IPS DF 6.9 (cell line): ENCODE measurements at regions not wholly inside any gene's neighbourhood (a gene's known extent, or its start where the extent isn't known, plus 50 kb on each side); places are given as distances from the start of the nearest gene placed in this dataset.
"Not testable (repeated sequence)": the region's sequence is repeated elsewhere in the genome, so short reads cannot be mapped to it uniquely, and the experiment has no call there.

ENCODE experiments used
- DNase-seq: peaks from one replicate; pipeline ENCODE4 v3.0.0-alpha.2; 2013; ENCODE audit warnings: low read depth, low spot score
- H3K27ac ChIP-seq: one replicate; pipeline ENCODE4 v1.5.1; 2013; ENCODE audit warnings: low read length, control low read depth
- H3K27me3 ChIP-seq: 2 replicates; pipeline ENCODE4 v1.6.1; 2013; ENCODE audit warnings: mild to moderate bottlenecking, low read length; ENCODE audit not compliant: control insufficient read depth, insufficient read depth
- H3K36me3 ChIP-seq: 2 replicates; pipeline ENCODE4 v1.6.1; 2013; ENCODE audit warnings: low read length; ENCODE audit not compliant: control insufficient read depth, insufficient read depth
- H3K4me1 ChIP-seq: 2 replicates; pipeline ENCODE4 v1.6.1; 2013; ENCODE audit warnings: low read length; ENCODE audit not compliant: control insufficient read depth, insufficient read depth
- H3K4me3 ChIP-seq: 2 replicates; pipeline ENCODE4 v1.5.1; 2013; ENCODE audit warnings: mild to moderate bottlenecking, low read length
- H3K9me3 ChIP-seq: 2 replicates; pipeline ENCODE4 v1.6.1; 2013; ENCODE audit warnings: low read length, inconsistent platforms; ENCODE audit not compliant: control insufficient read depth, insufficient read depth
- WGBS: extraction: QIAGEN DNeasy Blood & Tissue Kit; methylation state at CpG from one replicate; pipeline ENCODE4 v1.1.7; 2013; ENCODE audit warnings: mixed read lengths, missing lambda C conversion rate; ENCODE audit not compliant: insufficient read length, insufficient coverage; 5-methylcytosine and 5-hydroxymethylcytosine counted together

DNA sequence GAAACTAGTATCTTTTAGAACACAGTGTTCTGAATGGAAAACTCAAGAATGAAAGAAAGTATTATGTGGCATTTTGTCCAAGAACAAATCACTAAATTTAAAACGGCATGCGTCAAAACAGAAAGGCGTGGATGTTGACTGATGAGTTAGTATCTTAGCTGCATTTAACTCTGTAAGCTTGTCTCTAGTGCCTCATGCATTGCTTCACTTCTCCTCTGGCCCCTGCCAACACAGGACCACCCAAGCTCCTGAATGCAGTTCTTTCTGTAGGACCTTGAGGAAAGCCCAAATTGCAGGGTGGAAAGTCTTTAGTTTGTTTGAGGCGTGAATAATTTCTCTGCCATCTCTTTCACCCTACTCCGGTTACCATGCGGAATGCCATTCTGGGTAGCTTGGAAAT, 632.2 kb downstream of the COL12A1 start:
- no peaks in the 10 kb centered on the region for H3K4me1 ChIP-seq
- no peaks in the 10 kb centered on the region for H3K36me3 ChIP-seq
- H3K27me3 ChIP-seq, result no peaks in the 10 kb centered on the region
- no CpG with 5 or more reads among the region's 6 CpGs for WGBS
- no peaks in the 10 kb centered on the region for H3K9me3 ChIP-seq
- H3K4me3 ChIP-seq, result no peak overlapping the region
- H3K27ac ChIP-seq, result no peak overlapping the region
- DNase-seq, result no peak

DNA sequence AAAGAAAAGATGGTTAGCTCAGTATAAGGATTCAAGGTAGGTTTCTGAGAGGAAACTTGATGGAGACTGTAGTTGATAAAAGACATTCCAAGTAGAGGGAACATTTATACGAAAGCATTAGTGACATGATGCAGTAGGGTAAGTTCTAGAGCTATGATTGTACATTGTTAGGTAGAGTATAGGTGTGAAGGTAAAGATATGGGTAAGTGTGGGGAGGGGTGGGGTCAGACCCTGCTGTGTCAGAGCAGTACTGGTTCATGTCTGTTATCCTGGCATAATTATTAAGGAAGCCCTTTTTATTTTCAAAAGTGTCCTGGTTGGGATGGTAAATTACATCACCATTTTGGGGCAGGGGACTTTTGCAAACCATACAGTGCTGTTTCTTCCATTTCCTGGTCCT, 635.8 kb downstream of the COL12A1 start:
- H3K4me1 ChIP-seq, result no peaks in the 10 kb centered on the region
- no peak overlapping the region for H3K4me3 ChIP-seq
- no peaks in the 10 kb centered on the region for H3K27me3 ChIP-seq
- DNase-seq, result no peak
- H3K9me3 ChIP-seq, result no peaks in the 10 kb centered on the region
- H3K36me3 ChIP-seq, result no peaks in the 10 kb centered on the region
- no CpG with 5 or more reads among the region's 1 CpG for WGBS
- no peak overlapping the region for H3K27ac ChIP-seq

DNA sequence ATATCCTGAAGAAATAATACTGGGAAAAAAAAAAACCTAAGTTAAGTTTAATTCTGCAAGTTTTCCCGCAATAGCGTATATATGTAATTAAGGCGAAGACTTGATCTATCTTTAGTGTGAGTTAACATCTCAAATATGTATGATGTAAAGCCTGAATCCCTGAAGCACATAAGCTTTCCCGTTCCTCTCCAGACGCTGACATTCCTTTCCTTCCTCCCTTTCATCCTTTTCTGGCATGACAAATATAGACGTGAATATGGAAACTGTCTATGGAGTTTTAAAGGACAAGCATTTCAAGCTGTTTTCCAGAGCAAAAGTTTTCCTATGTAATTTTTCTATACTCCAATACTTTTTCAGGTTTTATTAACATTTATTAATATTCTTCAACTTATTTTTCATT, 637.0 kb downstream of the COL12A1 start:
- Histone ChIP-seq H3K36me3 (no peaks in the 10 kb centered on the region), H3K4me1 (no peaks in the 10 kb centered on the region), H3K9me3 (no peaks in the 10 kb centered on the region), H3K27ac (no peak overlapping the region), H3K4me3 (no peak overlapping the region), H3K27me3 (no peaks in the 10 kb centered on the region)
- no peak for DNase-seq
- no CpG with 5 or more reads among the region's 6 CpGs for WGBS

DNA sequence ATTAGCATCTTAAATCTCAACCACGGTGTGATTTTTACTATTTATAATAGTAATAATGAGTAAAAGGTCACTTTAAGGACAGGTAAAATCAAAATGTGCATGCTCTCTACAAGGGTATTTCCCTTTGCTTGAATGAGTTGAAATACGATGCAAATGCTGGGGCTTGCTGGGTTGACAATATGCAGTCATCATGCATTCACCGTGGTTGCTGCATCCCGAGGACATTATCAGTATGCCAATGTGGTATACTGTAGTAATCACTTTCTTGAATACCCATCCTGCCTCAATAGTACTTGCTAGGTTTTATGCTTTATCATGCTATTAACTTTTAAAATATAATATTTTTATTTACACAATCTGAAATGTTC, 637.9 kb downstream of the COL12A1 start:
- not testable (repeated sequence) for H3K27ac ChIP-seq, H3K4me1 ChIP-seq, DNase-seq, H3K36me3 ChIP-seq, H3K9me3 ChIP-seq, H3K4me3 ChIP-seq, H3K27me3 ChIP-seq
- no CpG with 5 or more reads among the region's 4 CpGs for WGBS

DNA sequence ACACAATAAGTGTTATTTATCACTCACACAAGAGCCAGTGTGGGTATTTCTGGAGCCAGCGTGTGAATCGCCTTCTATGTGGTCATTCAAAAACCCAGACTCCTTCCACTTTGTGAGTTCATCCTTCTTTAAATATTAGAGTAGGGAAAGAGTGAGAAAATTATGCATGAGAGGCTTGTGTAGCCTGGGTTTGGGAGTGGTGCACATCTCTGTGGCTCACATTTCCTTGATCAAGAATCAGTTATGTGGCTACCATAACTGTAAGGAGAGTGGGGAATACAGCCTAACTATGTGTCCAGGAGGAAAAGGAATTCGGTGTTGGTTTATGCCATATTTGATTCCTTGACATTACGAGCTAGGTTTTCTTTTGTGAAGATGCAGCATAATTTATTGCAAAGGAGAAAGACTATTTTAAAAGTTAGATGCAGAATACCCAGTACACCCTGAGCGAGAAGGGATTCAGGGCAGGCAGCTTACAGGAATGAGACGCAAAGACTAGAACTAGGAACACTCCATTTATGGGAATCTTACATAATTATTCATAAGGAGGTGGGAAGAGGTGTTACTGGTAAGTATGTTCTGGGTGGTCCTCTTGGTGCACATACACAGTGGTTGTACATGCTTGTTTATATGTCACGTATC, 638.5 kb downstream of the COL12A1 start:
- no peak for DNase-seq

DNA sequence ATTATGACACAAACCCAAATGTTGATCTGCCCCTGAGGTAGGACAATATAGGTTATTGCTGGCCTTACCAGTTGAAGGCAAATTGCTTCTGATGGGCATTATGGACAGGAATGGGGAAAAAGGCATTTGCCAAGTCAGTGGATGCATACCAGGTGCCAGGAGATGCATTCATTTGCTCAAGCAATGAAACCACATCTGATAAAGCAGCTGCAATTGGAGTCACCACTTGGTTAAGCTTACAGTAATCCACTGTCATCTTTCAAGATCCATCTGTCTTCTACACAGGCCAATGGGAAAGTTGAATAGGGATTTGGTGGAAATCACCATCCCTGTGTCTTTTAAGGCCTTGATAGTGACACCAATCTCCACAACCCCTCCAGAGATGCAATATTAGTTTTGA, 648.6 kb downstream of the COL12A1 start:
- Histone ChIP-seq H3K4me3 (no peak overlapping the region), H3K27ac (no peak overlapping the region), H3K27me3 (no peaks in the 10 kb centered on the region), H3K4me1 (no peaks in the 10 kb centered on the region), H3K36me3 (no peaks in the 10 kb centered on the region), H3K9me3 (no peaks in the 10 kb centered on the region)
- DNase-seq, result no peak

More for the DNA sequence above, 638.5 kb downstream of the COL12A1 start:
- Histone ChIP-seq H3K27ac (no peak overlapping the region), H3K4me1 (no peaks in the 10 kb centered on the region), H3K9me3 (no peaks in the 10 kb centered on the region), H3K36me3 (no peaks in the 10 kb centered on the region), H3K27me3 (no peaks in the 10 kb centered on the region), H3K4me3 (no peak overlapping the region)
- no CpG with 5 or more reads among the region's 7 CpGs for WGBS

DNA sequence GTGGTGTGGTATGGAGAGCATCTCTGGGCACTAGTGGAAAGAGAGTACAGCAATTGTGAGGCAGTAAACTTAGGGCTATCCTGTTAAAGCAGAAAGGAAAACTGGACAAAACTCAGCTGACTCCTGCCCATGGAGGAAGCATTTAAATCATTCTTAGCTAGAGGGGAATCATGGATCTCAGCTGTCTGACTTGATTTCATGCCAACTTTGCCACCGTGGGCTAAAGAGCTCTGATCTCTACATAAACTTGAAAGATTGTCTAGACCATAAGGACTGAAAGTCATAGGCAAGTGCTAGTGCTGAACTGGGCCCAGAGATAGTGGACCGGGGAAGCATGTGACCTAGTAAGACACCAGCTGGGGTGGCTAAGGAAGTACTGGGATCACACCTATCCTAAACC, 651.8 kb downstream of the COL12A1 start:
- no peak overlapping the region for H3K4me3 ChIP-seq
- no peak for DNase-seq
- no peaks in the 10 kb centered on the region for H3K36me3 ChIP-seq
- no peaks in the 10 kb centered on the region for H3K4me1 ChIP-seq
- no peaks in the 10 kb centered on the region for H3K9me3 ChIP-seq
- WGBS, result no CpG with 5 or more reads among the region's 2 CpGs
- no peaks in the 10 kb centered on the region for H3K27me3 ChIP-seq
- no peak overlapping the region for H3K27ac ChIP-seq

DNA sequence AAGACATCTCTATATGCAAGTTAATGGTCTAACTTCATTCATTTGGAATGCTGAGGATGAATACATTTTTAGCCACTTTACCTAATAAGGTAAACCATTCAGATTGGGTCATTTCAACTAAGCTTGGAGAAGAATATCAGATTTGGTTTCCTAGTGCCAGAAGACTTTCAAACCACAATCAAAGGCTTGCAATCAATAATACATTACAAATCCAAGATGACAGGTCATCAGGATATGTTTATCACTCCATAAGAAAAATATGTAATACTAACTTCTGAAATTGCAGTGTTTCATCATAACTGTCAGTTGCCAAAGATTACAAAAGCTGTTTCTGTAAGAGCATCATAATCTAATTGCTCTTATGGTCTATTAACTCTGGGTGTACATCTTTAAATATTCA, 654.0 kb downstream of the COL12A1 start:
- Histone ChIP-seq H3K4me1 (no peaks in the 10 kb centered on the region), H3K27ac (no peak overlapping the region), H3K36me3 (no peaks in the 10 kb centered on the region), H3K27me3 (no peaks in the 10 kb centered on the region), H3K4me3 (no peak overlapping the region), H3K9me3 (no peaks in the 10 kb centered on the region)
- no peak for DNase-seq

DNA sequence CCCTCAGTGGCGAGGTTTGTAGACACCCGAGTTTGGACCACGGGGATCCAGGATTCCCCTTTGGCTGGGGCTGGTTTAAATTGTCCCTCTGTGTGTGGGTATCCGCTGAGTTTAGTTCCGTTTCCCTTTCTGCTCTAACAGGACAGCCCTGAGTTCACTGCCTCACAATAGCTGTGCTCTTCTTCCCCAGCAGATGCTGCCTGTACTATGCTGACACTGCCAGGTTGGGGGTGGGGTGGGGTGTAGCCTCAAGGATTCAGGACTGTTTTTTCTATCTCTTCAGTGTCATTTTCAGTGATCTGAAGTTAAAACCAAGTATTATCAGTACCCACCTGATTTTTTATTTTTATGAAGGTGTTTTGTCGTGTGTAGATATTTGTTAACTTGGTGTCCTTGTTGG, 655.0 kb downstream of the COL12A1 start:
- no peak overlapping the region for H3K27ac ChIP-seq
- no peak overlapping the region for H3K4me3 ChIP-seq
- H3K9me3 ChIP-seq, result no peaks in the 10 kb centered on the region
- WGBS, result no CpG with 5 or more reads among the region's 6 CpGs
- H3K4me1 ChIP-seq, result no peaks in the 10 kb centered on the region
- H3K36me3 ChIP-seq, result no peaks in the 10 kb centered on the region
- no peaks in the 10 kb centered on the region for H3K27me3 ChIP-seq
- DNase-seq, result no peak

DNA sequence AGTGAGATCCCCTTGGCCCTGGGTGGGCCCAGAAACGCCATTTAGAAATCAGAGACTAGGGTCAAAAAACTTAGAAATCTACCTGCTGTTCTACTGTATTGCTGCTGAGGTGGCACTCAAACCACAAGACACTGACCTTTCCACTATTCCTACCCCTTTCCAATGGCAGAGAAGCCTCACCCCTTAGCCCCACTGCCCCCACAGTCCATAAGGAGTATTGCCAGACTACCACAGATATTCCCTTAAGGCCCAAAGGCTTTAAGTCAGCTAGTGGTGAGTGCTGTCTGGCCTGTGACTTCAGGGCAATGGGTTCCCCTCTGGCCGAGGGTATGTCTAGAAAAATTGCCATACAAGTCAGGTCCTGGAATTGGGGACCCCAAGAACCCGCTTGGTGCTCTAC, 656.1 kb downstream of the COL12A1 start:
- DNase-seq, result no peak
- no CpG with 5 or more reads among the region's 3 CpGs for WGBS
- no peak overlapping the region for H3K27ac ChIP-seq
- H3K9me3 ChIP-seq, result no peaks in the 10 kb centered on the region
- no peaks in the 10 kb centered on the region for H3K36me3 ChIP-seq
- H3K4me3 ChIP-seq, result no peak overlapping the region
- no peaks in the 10 kb centered on the region for H3K27me3 ChIP-seq
- no peaks in the 10 kb centered on the region for H3K4me1 ChIP-seq

DNA sequence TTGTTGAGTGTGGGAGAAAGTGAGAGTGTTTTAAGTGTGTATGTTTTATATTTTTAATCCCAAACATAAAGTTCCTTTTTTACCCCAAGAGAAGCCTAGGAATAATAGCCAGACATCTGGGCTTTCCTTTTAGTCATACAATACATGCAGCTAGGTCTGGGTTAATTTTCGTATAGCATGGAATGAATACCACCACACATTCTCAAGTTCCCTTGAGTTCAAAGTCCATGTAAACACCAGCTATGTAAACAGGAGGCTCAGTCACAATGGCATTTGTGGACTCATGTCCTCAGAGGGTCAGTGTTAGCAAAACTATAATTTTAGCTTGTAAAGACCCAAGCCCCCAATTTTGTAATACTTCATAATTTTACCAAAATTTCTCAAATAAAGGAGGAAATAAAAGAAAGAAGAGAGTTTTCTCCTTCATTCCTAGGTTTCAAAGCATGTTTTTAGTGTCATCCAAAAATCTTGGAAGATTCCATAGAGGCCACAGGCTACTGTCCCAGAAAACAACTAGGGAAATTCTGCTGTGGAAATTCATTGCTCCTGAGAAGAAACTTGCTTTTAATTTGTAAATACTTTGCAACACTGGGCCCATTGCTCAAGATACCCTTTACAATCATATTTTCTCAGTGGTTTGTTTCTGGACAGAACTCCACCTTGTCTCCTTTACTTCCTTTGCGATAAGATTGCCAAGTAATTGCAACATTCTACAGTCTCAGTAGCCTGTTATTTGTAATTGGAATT, 671.2 kb downstream of the COL12A1 start:
- no peak overlapping the region for H3K27ac ChIP-seq
- no peaks in the 10 kb centered on the region for H3K9me3 ChIP-seq
- no peaks in the 10 kb centered on the region for H3K27me3 ChIP-seq
- no CpG with 5 or more reads among the region's 2 CpGs for WGBS
- no peak overlapping the region for H3K4me3 ChIP-seq
- no peaks in the 10 kb centered on the region for H3K36me3 ChIP-seq
- H3K4me1 ChIP-seq, result no peaks in the 10 kb centered on the region
- DNase-seq, result no peak
